Liver (tissue), 8 donors: ENCODE measurements at regions not wholly inside any gene's neighbourhood (a gene's known extent, or its start where the extent isn't known, plus 50 kb on each side); places are given as distances from the start of the nearest gene placed in this dataset.

ENCODE experiments used
- DNase-seq: peaks from one replicate; pipeline ENCODE4 v3.0.0-alpha.2; 2017; ENCODE audit warnings: low spot score
- H3K27ac ChIP-seq, 2 donors: one replicate each; pipeline ENCODE4 v1.7.0; 2013; ENCODE audit warnings: inconsistent platforms in 2 of 2, low read length in 2 of 2, control low read depth in 1 of 2, low read depth in 1 of 2, mild to moderate bottlenecking in 1 of 2
- H3K27me3 ChIP-seq, 4 donors: one replicate each; pipeline versions ENCODE4 v1.6.1 to v1.7.0; 2013; ENCODE audit warnings: low read length in 3 of 4, inconsistent platforms in 1 of 4, mild to moderate bottlenecking in 1 of 4, moderate library complexity in 1 of 4; ENCODE audit not compliant: control insufficient read depth in 4 of 4, insufficient read depth in 4 of 4
- H3K36me3 ChIP-seq, 4 donors: one replicate each; pipeline versions ENCODE4 v1.6.1 to v1.7.0; 2013; ENCODE audit warnings: low read length in 3 of 4, mild to moderate bottlenecking in 3 of 4, low read depth in 1 of 4, moderate library complexity in 1 of 4; ENCODE audit not compliant: control insufficient read depth in 4 of 4, insufficient read depth in 3 of 4
- H3K4me1 ChIP-seq, 4 donors: one replicate each; pipeline versions ENCODE4 v1.6.1 to v1.7.0; 2013; ENCODE audit warnings: low read length in 3 of 4, mild to moderate bottlenecking in 3 of 4, moderate library complexity in 1 of 4; ENCODE audit not compliant: control insufficient read depth in 4 of 4, insufficient read depth in 4 of 4
- H3K4me3 ChIP-seq, 3 donors: one replicate each; pipeline versions ENCODE4 v1.6.1 to v1.7.0; 2013; ENCODE audit warnings: low read length in 3 of 3, control low read depth in 1 of 3, low read depth in 1 of 3, mild to moderate bottlenecking in 1 of 3
- H3K9ac ChIP-seq, 2 donors: one replicate each; pipeline ENCODE4 v1.7.0; 2013; ENCODE audit warnings: low read length in 2 of 2, mild to moderate bottlenecking in 2 of 2, moderate library complexity in 2 of 2, control low read depth in 1 of 2, low read depth in 1 of 2
- H3K9me3 ChIP-seq, 4 donors: one replicate each; pipeline versions ENCODE4 v1.6.1 to v1.7.0; 2013; ENCODE audit warnings: low read length in 3 of 4; ENCODE audit not compliant: control insufficient read depth in 4 of 4
- ATF3 ChIP-seq: IDR thresholded peaks from 2 replicates; pipeline ENCODE4 v1.6.1; 2016; ENCODE audit warnings: antibody characterized with exemption
- EGR1 ChIP-seq, 2 donors: IDR thresholded peaks; 2 replicates each; pipeline ENCODE4 v1.6.1; 2016 to 2018; ENCODE audit warnings: antibody characterized with exemption in 2 of 2, low read depth in 2 of 2
- FOXA1 ChIP-seq: IDR thresholded peaks from 2 replicates; pipeline ENCODE4 v1.6.1; 2016; ENCODE audit warnings: antibody characterized with exemption
- FOXA2 ChIP-seq: IDR thresholded peaks from 2 replicates; pipeline ENCODE4 v1.6.1; 2016; ENCODE audit warnings: antibody characterized with exemption
- GABPA ChIP-seq, 2 donors: IDR thresholded peaks in 1 of 2; conservative IDR thresholded peaks in 1 of 2; 2 replicates each; pipeline ENCODE4 v1.6.1; 2016; ENCODE audit warnings: antibody characterized with exemption in 2 of 2, mild to moderate bottlenecking in 1 of 2, moderate library complexity in 1 of 2
- HNF4A ChIP-seq, 2 donors: conservative IDR thresholded peaks; 2 replicates each; pipeline ENCODE4 v1.6.1; 2016; ENCODE audit warnings: antibody characterized with exemption in 2 of 2, mild to moderate bottlenecking in 2 of 2
- HNF4G ChIP-seq: IDR thresholded peaks from 2 replicates; pipeline ENCODE4 v1.6.1; 2016; ENCODE audit warnings: antibody characterized with exemption
- JUND ChIP-seq, 2 donors: IDR thresholded peaks; 2 replicates each; pipeline ENCODE4 v1.6.1; 2016; ENCODE audit warnings: antibody characterized with exemption in 2 of 2
- NR2F2 ChIP-seq: IDR thresholded peaks from 2 replicates; pipeline ENCODE4 v1.6.1; 2016; ENCODE audit warnings: antibody characterized with exemption
- RAD21 ChIP-seq, 2 donors: IDR thresholded peaks; 2 replicates each; pipeline ENCODE4 v1.6.1; 2016; ENCODE audit warnings: antibody characterized with exemption in 2 of 2, mild to moderate bottlenecking in 2 of 2
- RXRA ChIP-seq, 2 donors: IDR thresholded peaks; 2 replicates each; pipeline ENCODE4 v1.6.1; 2017 to 2018; ENCODE audit warnings: antibody characterized with exemption in 2 of 2, mild to moderate bottlenecking in 1 of 2
- SP1 ChIP-seq: IDR thresholded peaks from 2 replicates; pipeline ENCODE4 v1.6.1; 2018; ENCODE audit warnings: antibody characterized with exemption, mild to moderate bottlenecking
- TAF1 ChIP-seq: conservative IDR thresholded peaks from 2 replicates; pipeline ENCODE4 v1.6.1; 2016; ENCODE audit warnings: antibody characterized with exemption, mild to moderate bottlenecking
- YY1 ChIP-seq: IDR thresholded peaks from 2 replicates; pipeline ENCODE4 v1.6.1; 2016; ENCODE audit warnings: antibody characterized with exemption, mild to moderate bottlenecking
- ZBTB33 ChIP-seq: IDR thresholded peaks from 2 replicates; pipeline ENCODE4 v1.6.1; 2016; ENCODE audit warnings: antibody characterized with exemption
- WGBS: extraction: QIAGEN DNeasy Blood & Tissue Kit; methylation state at CpG from one replicate; pipeline ENCODE4 v1.1.7; 2013; 5-methylcytosine and 5-hydroxymethylcytosine counted together
- TF ChIP-seq, protein P1 (sequence below): fragments of 150-350 bp; IDR thresholded peaks from 2 replicates; pipeline ENCODE4 v1.5.1; 2017; ENCODE audit warnings: improper control_type of control experiment, low read depth, low read length; ENCODE audit not compliant: missing input control
- TF ChIP-seq, protein P2 (sequence below): IDR thresholded peaks from 2 replicates; pipeline ENCODE4 v1.6.1; 2016; ENCODE audit warnings: antibody characterized with exemption
- TF ChIP-seq, protein P3 (sequence below): IDR thresholded peaks from 2 replicates; pipeline ENCODE4 v1.6.1; 2016; ENCODE audit warnings: antibody characterized with exemption, mild to moderate bottlenecking
- donor health status: healthy.
- donor health status: healthy.
- donor health status: healthy.
- donor health status: healthy.
- donor health status: healthy.

GRCh38 chr12:28866296-28866695, 282.8 kb upstream of the FAR2 start (continued):
- TF ChIP-seq ZBTB33: no peak
- TF ChIP-seq, protein P1, sequence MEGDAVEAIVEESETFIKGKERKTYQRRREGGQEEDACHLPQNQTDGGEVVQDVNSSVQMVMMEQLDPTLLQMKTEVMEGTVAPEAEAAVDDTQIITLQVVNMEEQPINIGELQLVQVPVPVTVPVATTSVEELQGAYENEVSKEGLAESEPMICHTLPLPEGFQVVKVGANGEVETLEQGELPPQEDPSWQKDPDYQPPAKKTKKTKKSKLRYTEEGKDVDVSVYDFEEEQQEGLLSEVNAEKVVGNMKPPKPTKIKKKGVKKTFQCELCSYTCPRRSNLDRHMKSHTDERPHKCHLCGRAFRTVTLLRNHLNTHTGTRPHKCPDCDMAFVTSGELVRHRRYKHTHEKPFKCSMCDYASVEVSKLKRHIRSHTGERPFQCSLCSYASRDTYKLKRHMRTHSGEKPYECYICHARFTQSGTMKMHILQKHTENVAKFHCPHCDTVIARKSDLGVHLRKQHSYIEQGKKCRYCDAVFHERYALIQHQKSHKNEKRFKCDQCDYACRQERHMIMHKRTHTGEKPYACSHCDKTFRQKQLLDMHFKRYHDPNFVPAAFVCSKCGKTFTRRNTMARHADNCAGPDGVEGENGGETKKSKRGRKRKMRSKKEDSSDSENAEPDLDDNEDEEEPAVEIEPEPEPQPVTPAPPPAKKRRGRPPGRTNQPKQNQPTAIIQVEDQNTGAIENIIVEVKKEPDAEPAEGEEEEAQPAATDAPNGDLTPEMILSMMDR: no peak
- TF ChIP-seq JUND (IDR thresholded peaks at IDR 0.05): no peak
- no peak for TF ChIP-seq RAD21 (IDR thresholded peaks at IDR 0.05)
- TF ChIP-seq, protein P2, sequence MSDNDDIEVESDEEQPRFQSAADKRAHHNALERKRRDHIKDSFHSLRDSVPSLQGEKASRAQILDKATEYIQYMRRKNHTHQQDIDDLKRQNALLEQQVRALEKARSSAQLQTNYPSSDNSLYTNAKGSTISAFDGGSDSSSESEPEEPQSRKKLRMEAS: no peak
- TF ChIP-seq FOXA2: no peak
- TF ChIP-seq YY1: no peak
- TF ChIP-seq RXRA (IDR thresholded peaks at IDR 0.05): no peak
- no peak for TF ChIP-seq GABPA (IDR thresholded peaks at IDR 0.05 in 1 of 2, conservative IDR thresholded peaks at IDR 0.05 in 1 of 2)
- no peak for TF ChIP-seq SP1

DNA sequence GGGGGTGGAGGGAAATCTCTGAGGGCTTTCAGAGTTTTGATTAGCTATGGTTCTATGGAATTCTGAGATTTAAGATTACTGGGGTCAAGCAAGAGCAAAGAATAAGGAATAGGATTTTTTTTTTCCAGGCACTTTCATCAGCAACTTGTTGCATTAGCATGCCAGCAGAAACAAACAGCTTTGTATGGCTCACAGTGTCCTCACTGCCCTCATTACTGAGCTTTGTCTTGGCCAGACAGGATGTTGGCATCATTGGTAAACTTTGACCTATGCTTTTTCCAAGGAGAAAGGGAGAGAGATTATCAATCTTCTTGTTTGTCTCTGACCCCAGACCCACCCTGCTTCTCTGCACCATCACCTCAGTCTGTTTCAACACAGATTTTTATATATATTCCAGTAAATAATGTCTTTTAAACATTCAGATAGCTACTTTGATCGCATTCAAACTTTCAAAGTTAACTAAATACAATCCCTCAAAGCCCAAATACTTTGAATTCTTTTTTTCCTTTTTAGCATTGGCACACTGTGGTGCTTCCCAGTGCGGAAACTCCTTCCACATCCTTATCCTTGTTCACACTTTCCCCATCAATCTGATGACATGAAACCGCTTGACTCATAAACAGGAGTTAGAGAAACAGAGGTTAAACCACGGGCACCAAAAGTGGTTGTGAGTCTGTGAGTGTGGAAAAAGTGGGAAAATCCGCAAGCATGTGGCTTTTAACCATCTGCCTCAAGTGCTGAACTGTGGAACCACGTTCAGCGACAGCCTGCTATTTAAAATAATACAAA, 282.2 kb upstream of the FAR2 start:
- Histone ChIP-seq H3K4me3 (no peak overlapping the region), H3K9ac (no peak overlapping the region), H3K4me1 (no peaks in the 10 kb centered on the region), H3K27ac (no peak overlapping the region), H3K9me3 (no peaks in the 10 kb centered on the region), H3K27me3 (peaks cover 0 to 5% (median 0%) of the 10 kb centered on the region in 4 donors), H3K36me3 (no peaks in the 10 kb centered on the region)
- DNase-seq: no peak
- WGBS: 77% methylated on average over 7 of the region's 7 CpGs
- TF ChIP-seq FOXA1 (no peak), FOXA2 (no peak), EGR1 (IDR thresholded peaks at IDR 0.05; ENCODE audit: low read depth in 2 of 2) (no peak), HNF4A (conservative IDR thresholded peaks at IDR 0.05) (no peak)
- TF ChIP-seq, protein P2: no peak

GRCh38 chr12:28868414-28868813, 280.7 kb upstream of the FAR2 start:
- H3K27me3 ChIP-seq: peaks cover 0 to 5% (median 0%) of the 10 kb centered on the region in 4 donors
- no peak overlapping the region for H3K9ac ChIP-seq
- no peaks in the 10 kb centered on the region for H3K4me1 ChIP-seq
- no peaks in the 10 kb centered on the region for H3K9me3 ChIP-seq
- no peak for DNase-seq
- 66% methylated on average over 5 of the region's 5 CpGs for WGBS
- H3K36me3 ChIP-seq: no peaks in the 10 kb centered on the region
- no peak for TF ChIP-seq GABPA (IDR thresholded peaks at IDR 0.05 in 1 of 2, conservative IDR thresholded peaks at IDR 0.05 in 1 of 2)
- no peak for TF ChIP-seq EGR1 (IDR thresholded peaks at IDR 0.05; ENCODE audit: low read depth in 2 of 2)
- TF ChIP-seq TAF1: no peak
- TF ChIP-seq FOXA2: no peak
- TF ChIP-seq, protein P3, sequence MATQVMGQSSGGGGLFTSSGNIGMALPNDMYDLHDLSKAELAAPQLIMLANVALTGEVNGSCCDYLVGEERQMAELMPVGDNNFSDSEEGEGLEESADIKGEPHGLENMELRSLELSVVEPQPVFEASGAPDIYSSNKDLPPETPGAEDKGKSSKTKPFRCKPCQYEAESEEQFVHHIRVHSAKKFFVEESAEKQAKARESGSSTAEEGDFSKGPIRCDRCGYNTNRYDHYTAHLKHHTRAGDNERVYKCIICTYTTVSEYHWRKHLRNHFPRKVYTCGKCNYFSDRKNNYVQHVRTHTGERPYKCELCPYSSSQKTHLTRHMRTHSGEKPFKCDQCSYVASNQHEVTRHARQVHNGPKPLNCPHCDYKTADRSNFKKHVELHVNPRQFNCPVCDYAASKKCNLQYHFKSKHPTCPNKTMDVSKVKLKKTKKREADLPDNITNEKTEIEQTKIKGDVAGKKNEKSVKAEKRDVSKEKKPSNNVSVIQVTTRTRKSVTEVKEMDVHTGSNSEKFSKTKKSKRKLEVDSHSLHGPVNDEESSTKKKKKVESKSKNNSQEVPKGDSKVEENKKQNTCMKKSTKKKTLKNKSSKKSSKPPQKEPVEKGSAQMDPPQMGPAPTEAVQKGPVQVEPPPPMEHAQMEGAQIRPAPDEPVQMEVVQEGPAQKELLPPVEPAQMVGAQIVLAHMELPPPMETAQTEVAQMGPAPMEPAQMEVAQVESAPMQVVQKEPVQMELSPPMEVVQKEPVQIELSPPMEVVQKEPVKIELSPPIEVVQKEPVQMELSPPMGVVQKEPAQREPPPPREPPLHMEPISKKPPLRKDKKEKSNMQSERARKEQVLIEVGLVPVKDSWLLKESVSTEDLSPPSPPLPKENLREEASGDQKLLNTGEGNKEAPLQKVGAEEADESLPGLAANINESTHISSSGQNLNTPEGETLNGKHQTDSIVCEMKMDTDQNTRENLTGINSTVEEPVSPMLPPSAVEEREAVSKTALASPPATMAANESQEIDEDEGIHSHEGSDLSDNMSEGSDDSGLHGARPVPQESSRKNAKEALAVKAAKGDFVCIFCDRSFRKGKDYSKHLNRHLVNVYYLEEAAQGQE: no peak
- TF ChIP-seq RAD21 (IDR thresholded peaks at IDR 0.05): no peak
- TF ChIP-seq NR2F2: no peak
- no peak for TF ChIP-seq FOXA1
- TF ChIP-seq RXRA (IDR thresholded peaks at IDR 0.05): no peak
- TF ChIP-seq ATF3: no peak
- no peak for TF ChIP-seq HNF4A (conservative IDR thresholded peaks at IDR 0.05)
- no peak for TF ChIP-seq ZBTB33
- TF ChIP-seq, protein P2: no peak
- no peak for TF ChIP-seq HNF4G
- TF ChIP-seq JUND (IDR thresholded peaks at IDR 0.05): no peak
- no peak overlapping the region for H3K27ac ChIP-seq
- no peak overlapping the region for H3K4me3 ChIP-seq
